ENCODE measurements at regions not wholly inside any gene's neighbourhood (a gene's known extent, or its start where the extent isn't known, plus 50 kb on each side); places are given as distances from the start of the nearest gene placed in this dataset.

DNA sequence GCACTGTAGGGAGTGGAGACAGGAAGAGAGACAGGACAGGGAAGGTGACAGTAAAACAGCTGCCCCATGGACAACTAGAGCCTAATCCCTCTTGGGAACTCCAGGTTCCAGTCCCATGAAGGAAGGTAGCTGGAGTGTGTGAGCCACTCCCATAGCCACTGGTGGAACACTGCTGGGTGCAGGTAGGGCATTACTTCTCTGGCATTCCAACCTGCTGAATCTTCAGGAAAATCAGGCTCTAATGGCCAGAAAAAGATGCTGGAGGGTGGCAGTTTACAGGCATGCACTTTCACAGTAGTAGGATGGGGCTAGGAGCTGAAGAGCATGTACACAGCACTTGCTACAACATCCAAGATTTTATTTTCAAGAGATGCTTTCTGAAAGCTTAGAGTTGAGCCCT is 259.4 kb downstream of the AUH start:
- no peak for DNase-seq

DNA sequence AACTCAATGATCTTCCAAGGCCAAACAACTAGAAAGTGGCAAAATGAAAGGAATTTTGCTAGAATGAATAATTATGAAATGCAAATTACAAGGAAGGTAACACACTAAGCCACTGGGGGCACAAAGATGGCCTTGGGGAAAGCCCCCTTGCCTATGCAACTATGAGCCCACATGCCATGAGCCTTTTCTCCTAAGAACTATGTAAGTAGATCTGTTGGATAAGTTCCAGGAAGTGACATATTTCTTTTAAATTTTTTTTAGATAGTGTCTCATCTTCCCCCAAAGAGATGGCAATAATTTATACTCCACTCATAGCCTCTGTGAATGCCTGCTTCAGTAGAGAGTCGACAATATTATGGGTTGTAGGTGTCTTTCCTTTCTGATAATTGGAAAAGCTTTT is 257.8 kb downstream of the AUH start:
- no peak for DNase-seq

DNA sequence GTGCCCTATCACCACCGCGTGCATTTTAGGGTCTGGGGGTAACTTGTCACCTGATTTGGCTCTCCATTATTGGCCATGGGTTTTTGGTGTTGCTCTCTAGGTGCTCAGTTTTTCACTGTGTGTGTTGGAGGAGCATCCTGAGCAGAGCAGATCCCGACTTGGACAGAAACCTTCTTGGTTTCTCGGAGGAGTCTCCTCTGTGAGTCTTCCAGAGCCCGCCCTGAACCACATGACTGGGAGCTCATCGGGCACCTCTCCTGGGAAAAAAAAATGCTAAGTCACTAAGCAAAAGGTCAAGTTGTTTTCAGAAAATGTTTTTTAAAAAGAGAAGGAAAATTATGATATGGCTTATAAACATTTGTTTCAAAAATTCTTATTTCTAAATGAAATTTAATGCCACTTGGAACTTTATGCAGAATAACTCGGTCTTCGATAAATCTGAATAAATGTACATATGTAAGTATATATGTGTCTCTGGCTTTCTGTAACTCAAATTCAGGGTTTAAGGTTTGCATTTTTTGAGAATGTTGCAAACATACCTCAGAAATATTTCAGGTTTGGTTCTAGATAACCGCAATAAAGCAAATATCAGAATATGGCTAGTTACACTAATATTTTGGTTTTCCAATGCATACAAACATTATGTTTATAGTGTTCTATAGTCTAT is 255.2 kb downstream of the AUH start:
- no peak for DNase-seq

DNA sequence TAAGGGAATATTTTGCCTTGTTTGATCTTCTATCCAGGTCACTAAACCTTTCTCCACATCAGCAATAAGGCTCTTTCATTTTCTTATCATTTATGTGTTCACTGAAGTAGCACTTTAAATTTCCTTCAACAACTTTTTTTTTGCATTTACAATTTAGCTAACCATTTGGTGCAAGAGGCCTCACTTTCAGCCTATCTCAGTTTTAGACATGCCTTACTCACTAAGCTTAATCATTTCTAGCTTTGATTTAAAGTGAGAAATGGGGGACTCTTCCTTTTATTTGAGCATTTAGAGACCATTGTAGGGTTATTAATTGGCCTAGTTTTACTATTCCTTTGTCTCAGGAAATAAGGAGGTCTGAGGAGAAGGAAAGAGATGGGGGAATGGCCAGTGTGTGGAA is 250.5 kb downstream of the AUH start:
- DNase-seq, result no peak

DNA sequence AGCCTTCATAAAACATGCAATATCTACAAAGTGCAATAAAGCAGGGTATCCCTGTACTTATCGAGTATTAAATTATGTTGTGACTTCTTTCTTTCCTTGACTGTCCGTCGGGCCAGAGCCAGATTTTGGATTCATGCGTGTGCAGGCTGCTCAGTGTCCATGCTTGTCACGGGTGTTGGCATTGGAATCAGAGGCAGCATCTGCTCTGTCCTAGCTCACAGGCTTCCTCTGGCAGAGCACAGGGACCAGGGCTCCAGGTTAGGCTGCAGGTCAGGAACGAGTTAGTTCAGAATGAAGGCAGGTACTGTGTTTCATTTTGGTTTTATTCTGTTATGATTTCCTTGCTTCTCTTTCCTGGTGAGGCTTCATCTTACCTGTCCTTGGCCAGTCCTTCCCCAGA is 249.8 kb downstream of the AUH start:
- no peak for DNase-seq

DNA sequence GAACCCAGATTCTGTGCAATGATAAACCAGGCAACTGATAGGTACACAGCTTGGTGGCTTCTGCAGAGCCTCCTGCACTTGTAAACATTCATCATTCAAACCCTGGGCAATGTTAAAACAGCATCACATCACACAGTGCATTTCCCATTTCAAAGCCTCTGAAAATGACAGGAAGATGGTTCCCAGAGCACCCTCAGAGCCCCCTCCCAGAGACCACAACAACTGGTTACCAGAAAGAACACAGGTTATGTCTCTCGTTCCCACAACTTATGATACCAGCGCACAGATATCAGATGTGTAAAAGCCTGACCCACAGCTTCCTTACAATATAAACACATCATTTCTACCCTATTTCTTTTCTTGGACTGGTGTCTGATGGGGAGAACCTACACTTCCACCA is 248.7 kb downstream of the AUH start:
- DNase-seq, result no peak

DNA sequence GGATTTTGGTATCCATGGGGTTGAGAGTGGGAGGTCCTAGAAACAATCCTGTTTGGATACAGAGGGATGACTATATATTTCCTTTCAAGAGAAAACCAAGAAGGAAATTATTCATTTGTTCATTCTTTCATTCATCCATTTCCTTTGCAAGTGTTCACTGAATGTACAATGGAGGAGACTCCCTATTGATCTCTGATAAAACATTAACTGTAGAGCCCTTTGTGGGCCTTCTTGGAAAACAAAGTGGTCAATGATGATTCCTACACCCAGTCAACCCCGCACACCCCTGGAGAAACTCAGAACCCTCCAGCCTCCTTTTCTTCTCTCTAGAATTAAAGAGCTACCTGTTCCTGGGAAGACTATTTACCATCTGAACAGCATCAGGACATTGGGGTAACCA is 247.3 kb downstream of the AUH start:
- DNase-seq, result no peak

DNA sequence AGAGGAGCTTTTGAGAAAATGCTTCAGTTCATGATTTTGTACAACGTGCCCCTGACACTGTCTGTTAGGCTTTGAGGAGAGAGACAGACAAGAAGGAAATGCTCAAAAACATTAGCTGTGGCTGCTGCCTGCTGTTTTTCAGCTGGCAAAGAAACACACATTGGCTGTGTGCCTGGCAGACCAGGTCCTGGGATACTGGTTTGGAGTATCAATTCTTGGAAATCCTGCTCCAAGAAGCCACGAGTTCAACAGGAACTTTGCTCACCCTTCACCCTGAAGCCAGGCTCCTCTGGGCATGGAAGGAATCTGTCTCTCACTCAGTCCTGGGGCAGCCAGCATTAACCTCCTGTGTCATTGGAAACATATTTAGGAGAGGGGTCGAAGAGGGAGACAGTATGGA is 245.5 kb downstream of the AUH start:
- DNase-seq, result no peak

DNA sequence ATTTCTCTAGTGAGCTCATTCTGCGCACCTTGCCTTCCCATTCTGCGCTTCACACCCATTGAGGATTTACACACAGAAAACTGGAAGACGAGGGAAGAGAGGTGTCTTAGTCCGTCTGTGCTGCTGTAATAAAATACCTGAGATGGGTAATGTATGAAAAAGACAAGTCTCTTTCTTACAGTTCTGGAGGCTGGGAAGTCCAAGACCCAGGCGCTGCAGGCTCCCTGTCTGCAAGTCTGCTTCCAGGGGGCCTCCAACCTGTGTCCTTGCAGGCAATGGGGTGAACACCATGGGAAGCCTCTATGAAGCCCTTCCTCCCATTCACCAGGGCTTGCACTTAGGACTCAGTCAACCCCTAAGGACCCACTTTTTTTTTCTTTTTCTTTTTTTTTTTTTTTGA is 245.0 kb downstream of the AUH start:
- no peak for DNase-seq

DNA sequence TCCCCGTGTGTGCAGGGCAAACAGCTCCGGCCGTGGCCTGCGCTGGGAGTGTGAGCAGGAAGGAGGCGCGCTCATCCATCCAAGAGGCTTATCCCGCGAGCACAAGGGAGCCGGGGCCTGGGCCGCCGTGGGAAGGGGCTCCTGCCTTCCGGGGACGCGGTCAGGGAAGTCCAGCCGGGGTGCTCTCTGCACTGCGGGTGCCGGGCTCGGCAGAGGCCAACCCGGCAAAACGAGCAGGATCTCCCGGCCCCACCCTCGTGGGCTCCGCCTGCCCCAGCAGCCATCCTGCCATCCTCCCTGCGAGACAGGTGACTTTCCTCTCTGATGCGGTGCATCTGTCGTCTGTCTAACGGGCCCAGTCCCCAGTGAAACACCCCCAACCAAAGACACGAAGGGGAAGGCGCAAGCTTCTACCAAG is 244.2 kb downstream of the AUH start:
- no peak for DNase-seq

DNA sequence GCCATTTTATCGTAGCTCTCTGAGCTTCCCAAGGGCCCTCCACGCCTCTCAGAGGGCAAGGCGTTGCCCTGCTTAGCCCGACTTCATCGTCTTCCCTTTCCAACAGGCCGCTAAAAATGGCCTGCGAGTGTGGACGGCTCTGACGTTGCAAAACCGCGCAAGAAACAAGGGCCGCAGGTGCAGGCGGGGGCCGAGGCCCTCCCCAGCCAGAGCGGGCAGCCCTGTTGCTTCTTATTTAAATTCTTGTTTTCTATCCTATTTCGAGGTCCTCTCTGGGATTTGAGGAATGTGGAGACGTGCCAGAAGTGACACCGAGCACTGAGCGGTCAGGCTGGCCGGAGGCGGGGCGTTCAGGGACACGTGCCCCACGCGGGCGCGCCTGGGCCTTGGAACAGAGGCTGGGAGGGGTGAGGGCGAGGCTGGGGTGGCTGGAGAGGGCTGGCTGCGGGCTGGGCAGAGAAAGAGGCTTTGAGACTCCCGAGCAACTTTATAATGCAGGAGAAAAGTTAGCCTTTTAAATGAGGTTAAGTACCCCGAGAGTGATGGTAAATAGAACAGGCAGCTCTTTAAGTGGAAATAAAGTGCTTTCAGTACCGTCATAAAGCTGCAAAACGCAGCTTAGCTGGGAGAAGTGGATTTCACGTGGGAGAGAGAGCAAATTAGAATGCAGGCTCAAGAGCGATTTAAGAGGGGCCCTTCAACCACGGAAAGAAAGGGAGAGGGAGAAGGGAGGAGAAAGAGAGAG is 243.6 kb downstream of the AUH start:
- DNase-seq, result no peak

DNA sequence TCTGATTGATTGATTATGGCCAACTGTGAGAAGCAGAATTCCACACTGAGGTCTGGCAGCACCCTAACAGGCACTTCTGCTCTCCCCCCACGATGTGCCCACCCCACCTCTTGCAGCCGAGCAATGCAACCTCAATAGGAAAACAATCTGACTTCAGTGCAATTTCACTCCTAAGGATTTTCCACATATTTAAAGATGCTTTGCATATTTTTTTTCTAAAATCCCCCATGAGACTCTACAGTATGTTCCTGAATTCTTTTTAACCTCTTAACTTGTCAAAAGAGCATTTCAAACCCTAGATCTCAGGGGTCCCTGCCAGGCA is 243.1 kb downstream of the AUH start:
- DNase-seq, result no peak

DNA sequence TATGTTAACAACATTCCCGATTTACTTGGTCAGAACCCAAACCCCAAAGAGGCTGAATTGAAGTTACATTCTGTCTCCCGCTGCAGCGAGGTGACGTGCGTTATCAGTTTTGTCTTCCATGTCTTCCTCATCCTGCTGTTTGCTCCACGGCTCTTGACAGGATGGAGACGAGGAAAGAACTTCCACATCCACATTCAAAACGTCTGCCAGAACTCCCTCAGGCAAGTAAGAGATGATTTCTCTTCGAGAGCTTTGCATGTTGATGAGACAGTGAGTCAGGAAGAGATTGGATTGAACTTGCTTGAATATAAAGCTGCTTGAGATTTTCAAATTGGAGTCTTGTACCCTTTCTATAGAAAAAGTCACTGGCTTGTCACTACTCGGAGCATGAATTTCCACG is 242.6 kb downstream of the AUH start:
- DNase-seq, result no peak

DNA sequence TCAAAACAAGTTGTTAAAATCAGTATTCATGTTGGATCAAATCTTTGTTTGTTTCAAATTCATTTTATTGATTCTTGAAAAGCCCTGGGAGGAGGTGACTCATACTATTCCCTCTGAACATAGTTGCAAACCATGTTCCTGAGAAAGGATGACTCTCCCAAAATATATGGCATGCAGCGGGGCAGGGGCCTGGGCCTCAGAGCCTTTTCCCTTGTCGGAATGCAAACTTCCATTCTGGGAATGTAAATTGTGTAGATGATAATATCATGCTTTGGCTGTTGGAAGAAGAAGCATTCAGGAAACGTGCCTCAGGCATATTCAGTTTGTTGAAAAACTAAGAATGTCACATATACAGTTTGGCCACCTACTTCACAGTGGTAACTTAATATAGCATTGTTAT is 242.0 kb downstream of the AUH start:
- no peak for DNase-seq

DNA sequence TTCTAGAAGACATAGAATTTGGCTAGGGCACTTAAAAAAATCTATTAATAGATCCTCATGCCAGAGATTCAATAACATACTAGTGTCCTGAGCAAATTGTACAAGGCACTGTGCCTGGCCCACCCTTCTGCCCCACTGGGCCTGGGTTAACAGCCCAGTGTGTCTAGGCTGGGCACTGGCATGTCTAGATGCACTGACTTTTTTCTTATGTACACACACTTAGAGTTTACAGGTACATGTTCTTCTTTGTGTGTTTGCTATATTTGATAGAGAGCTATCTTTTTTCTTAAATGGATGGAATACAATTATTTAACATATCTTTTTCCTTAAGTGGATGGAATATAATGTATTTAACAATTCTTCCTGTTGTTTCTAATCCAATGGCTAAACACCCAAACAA is 241.5 kb downstream of the AUH start:
- no peak for DNase-seq

DNA sequence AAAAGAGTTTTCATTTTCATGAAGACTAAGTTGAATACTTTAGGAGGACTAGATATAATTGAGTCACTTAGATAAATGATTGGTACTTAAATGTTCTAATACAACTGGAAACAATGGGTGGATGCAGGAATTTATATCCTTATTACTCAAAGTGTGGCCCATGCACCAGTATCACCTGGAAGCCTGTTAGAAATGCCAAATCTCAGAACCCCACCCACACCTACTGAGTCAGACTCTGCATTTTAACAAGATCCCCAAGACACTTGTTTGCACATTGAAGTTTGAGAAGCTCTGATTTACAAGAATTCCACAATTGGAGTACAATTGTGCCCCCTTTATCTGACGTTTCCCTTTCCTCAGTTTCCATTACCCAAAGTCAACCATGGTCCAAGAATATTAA is 239.0 kb downstream of the AUH start:
- DNase-seq, result no peak

DNA sequence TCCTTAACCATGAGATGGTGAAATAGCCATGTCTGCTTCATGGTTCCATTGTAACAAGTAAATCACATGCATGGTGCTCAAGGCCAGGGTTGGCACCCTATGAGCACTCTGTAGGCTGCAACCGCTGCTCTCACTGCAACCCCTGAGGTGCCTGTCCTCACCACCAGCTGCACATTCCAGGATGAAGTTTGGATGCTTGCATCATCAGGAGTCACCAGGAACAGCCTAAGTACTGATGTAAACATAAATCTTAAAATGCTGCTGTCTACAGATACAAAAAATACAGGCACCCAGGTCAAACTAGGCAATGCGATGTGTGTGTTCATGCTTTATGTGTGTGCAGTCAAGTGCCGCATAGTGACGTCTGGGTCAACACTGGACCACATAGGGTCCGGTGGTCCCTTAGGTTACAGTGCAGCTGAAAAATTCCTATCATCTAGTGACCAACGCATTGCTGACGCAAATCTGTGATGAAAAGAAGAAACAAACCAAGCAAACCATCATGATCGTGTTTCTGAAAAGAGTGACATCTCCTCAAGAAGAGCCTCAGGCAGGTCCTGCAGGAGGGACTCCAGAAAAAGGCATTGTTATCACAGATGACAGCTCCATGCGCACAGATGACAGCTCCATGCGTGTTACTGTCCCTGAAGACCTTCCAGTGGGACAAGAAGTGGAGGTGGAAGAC is 234.8 kb downstream of the AUH start:
- no peak for DNase-seq

DNA sequence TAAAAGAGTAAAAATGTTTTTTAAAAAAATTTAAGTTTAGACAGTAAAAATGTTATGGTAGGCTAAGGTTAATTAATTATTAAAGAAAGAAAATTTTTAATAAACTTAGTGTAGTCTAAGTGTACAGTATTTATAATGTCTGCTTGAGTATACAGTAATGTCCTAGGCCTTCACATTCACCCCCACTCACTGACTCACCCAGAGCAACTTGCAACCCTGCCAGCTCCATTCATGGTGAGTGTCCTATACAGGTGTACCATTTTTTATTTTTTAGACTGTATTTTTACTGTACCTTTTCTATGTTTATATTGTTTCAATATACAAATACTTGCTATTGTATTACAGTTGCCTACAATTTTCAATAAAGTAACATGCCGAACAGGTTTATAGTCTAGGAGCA is 234.1 kb downstream of the AUH start:
- no peak for DNase-seq

DNA sequence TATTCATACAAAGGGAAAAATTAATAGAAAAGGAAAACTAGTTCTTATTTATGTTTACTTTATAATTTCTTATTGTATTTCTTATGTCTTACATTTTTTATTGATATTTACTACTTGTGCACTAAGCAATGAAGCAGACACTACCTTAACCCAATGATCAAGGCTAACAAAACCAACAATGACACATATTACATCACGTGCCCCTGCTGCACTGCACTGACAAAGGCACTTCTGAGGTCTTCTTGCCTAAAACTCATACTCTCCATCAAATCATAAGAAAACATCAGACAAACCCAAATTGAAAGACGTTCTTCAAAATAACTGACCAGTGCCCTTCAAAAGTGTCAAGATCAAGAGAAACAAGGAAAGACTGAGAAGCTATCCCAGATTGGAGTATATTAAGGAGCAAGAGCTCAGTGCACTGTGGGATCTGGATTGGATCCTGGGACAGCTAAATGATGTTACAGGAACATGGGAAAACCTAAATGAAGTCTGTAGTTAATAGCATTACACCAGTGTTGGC is 230.9 kb downstream of the AUH start:
- DNase-seq, result no peak

DNA sequence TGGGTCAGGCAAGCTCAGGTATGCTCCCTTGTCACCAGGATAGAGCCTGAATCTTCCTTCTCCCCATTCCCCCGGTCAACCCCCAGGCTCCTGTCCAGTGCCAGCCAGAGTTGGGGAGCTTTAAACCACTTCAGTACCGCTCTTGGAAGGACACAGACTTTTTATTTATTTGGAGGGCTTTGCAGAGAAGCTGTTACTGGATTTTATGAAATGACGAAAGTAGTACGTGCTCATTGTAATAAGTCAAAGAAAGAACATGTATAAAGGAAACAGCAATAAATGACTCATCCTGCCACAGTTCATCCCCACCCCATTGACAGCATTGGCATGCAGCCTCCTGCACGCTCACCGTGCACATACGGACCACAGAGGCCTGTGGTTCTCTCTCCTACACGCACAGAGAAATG is 230.3 kb downstream of the AUH start:
- DNase-seq, result peak; percentile 54

DNA sequence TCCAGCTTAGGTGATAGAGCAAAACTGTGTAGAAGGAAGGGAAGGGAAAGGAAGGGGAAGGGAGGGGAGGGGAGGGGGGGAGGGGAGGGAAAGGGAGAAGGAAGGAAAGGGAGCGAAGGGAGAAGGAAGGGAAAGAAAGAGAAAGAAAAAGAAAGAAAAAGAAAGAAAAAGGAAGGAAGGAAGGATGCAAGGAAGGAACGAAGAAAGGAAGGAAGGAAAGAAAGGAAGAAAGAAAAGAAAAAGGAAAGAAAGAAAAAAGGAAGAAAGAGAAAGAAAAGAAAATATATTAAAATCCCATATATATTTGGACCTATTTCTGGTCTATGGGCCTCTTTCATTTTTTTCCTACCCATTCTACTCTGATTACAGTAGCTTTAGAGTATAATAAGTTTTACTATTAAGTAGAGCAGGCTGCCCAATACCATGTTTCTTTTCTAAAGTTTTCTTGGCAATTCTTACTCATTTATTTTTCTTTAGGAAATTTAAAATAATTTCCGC is 229.1 kb downstream of the AUH start:
- DNase-seq, result no peak

DNA sequence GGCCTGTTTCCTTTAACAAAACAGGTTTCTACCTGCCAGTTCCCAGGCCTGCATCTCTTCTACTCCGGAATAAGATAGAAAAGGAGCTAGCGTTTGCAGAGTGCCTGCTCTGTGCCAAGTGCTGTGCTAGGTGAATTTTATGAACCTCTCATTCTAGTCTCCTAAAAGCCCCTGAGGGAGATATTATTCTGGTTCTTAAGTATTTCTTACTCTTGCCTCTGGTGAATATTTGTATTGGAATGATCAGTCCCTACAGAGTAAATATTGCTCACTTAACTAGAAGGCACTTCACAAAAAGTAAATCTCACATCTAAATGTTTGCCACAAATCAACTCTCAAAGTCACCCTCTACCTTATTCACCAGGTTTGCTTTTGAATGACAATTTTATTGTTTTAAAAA is 227.1 kb downstream of the AUH start:
- no peak for DNase-seq

DNA sequence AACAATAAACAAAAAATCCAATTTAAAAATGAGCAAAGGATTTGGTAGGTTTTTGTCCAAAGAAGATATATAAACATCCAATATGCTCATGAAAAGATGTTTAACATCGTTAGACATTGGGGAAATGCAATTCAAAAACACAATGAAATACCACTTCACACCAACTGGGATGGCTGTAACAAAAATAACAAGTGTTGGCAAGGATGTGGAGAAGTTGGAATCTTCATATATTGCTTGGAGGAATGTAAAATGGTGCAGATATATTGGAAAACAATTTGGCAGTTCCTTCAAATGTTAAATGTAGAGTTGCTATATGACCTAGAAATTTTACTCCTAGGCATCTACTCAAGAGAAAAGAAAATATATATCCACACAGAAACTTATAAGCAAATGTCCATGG is 224.3 kb downstream of the AUH start:
- no peak for DNase-seq

DNA sequence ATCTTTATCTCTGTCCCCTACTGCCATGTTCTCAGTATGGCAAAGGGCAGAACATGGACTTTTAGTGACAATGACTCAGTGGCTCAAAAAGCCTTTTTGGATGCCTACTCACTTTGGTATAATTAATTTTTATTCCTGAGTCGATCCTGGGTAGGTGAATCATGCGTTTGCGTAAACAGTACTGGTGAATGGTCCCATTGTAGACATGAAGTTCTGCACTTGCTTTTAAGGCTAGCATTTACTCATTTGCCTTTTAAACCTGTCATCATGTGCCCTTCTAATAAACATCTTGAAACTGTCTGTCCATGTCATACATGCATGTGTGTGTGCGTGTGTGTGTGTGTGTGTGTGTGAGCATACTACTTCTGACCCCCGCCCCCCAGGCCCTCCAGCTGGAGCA is 223.0 kb downstream of the AUH start:
- no peak for DNase-seq
